NT2/D1 (cell line): ENCODE measurements at regions not wholly inside any gene's neighbourhood (a gene's known extent, or its start where the extent isn't known, plus 50 kb on each side); places are given as distances from the start of the nearest gene placed in this dataset.

Experiments
- SUZ12 ChIP-seq: IDR thresholded peaks from 2 replicates; pipeline ENCODE4 v1.6.1; 2011; ENCODE audit not compliant: insufficient read length, insufficient read depth; ENCODE audit errors: extremely low read depth
- YY1 ChIP-seq: IDR thresholded peaks from 2 replicates; pipeline ENCODE4 v1.6.1; 2011; ENCODE audit not compliant: insufficient read length, insufficient read depth
- ZNF274 ChIP-seq: IDR thresholded peaks from 2 replicates; pipeline ENCODE4 v1.6.1; 2011; ENCODE audit warnings: mild to moderate bottlenecking, low read depth, low read length

DNA sequence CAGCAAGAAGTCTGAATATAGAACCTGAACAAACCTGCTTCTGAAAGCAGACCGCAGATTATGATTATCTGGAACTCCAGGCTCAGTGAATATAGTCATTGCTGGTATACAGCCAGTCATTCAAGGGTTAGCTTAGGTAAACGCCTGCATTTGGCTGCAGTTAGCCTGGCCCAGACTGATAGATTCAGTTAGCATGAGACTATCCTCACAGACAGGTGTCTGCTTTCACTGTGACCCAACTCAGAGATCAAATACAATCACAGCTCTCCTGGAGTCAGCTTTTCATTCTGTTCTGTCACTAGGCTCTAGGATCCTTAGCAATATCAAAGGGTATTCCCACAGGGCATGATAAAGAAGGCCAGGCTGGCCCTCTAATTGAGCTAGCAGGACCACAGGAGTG is 138.6 kb upstream of the PLCXD3 start:
- TF ChIP-seq YY1 (no peak), SUZ12 (no peak), ZNF274 (no peak)
